ENCODE measurements at regions not wholly inside any gene's neighbourhood (a gene's known extent, or its start where the extent isn't known, plus 50 kb on each side); places are given as distances from the start of the nearest gene placed in this dataset.

DNA sequence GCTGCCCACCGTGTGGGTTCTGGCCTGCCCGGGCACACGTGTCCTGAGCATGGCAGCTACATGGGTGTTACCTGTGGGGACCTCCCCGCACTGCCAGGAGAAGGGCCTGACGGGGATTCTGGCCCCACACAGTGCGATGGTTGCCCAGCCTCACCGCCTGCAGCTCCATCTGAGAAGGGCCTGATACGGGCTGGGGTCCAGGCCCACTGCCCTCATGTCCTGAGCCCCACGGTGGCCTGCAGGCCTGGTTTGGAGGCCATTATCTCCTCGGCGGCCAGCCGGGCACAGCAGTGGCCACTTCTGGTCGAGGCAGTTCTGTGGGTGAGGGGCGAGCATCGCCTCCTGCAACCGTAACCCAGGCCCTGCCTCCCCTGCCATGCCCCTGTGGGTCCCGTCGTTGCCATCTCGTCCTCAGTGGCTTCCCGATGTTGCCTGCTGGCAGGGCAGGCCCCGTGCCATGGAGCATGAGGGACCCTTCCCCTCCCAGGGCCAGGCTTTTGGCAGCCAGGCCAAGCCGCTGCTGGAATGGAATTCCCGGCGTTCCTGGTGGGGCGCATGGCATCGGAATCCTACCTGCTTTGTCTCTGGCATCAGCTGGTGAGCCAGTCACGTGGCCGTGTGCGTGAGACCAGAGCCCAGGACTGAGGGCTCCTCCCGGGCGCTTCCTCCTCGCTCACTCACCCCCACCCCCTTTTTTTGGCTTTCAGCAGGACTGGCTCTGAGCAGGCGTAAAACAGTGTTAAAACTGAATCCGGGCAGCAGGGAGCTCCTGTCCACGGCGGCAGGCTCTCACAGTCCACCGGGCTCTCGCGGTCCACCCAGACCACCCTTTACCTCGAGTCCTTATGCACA is 71.9 kb upstream of the PPARA start:
- DNase-seq (ENCODE audit: low read depth) = no peak

DNA sequence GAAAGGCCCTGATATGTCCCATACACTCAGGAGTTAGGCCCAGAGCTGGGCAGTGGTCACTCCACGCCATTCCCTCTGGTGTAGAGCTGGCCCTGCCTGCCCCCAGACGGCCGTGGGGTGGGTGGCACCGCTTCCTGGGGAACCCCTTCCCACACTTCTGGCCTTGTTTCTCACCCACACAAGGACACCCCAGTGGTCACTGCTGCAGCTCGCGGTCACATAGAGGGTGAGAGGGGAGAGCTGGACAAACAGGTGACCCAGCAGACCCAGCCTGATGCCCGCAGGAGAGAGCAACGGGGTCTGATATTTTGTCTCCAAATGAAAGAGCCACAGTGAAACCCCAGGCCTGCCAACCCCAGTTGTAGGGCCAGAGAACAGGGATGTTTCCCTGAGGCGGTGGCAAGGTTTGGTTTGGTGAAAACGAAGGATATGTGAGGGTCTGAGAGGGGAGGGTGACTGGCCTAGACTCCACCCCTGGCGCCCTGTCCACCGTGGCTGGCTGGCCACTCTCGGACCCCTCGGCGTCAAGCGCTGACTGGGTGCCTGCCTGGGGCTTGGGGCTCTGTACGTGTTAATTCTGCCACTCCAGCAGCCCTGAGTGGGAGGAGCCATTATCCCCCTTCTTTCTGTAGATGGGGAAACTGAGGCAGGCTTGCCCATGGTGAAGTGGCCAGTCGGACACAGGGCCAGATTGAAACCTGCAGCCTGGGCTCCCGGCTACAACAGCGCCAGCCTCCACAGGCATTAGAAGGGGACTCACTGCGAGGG is 71.0 kb upstream of the PPARA start:
- no peak for DNase-seq (ENCODE audit: low read depth)

- DNase-seq (ENCODE audit: low read depth) = no peak
Observed at GRCh38 chr22:46079861-46080821, 70.2 kb upstream of the PPARA start.

- DNase-seq (ENCODE audit: low read depth) = no peak
Observed at GRCh38 chr22:46081036-46081830, 69.1 kb upstream of the PPARA start.

- no peak for DNase-seq (ENCODE audit: low read depth)
Observed at GRCh38 chr22:46081831-46082210, 68.5 kb upstream of the PPARA start.

DNA sequence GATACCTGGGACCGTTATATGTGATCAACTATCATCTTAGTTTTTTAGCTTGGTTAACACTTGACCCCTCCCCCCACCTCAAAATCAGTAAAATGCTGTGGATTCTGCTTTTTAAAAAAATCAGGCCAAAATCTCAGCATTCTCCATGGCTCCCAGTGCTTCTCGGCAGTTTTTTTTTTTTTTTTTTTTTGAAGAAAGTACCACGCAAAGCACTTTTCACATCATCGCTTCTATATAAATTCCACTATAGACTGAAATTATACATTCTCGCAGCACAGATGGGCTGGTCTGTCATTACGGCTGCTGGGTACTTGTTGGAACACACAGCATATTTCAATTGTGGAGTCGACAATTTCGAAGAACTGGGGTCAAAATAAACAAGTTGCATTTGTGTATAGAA is 67.7 kb upstream of the PPARA start:
- no peak for DNase-seq (ENCODE audit: low read depth)

DNA sequence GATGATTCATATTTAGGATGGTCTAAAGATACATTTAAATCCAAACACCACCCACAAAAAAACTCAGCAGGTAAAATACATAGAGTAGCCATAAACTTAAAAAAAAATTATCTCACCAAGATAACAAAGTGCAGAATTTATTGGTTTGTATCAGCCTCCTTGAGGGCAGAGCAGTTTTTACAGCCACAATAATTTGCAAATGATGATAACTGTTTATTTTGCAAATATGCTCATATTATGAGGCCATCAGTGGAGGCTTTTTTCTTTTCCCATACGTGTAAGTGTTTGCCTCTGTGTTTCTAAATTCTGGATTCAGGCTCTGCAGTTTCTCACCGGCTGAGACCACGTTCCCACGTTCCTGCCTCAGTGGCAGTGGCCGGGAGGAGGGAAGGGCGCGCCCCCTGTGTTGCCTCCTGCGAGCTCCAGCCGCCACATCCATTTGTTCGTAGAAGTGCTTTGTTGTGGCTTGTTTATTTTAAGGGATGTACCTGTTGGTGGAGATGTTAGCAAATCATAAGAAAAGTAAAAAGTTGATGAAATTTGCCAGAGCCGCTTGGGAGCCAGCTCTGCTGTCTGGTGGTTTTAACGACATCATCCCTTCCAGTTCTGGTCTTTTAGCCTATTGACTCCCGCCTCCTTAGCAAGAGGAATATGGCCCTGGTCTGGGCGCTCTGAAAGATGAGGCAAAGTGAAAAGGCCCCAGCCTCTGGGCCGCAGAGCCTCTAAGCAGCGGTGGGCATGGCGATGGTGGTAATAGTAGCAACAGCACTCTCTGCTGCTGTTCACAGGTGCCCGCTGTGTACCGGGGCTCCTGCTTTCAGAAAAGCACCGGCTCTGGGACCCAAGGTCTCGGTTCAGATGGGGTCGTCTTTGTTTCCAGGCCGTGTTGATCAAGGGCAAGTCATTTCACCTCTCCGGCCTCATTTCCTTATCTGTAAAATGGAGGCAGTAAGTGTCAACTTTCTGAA is 66.7 kb upstream of the PPARA start:
- no peak for DNase-seq (ENCODE audit: low read depth)

- no peak for DNase-seq (ENCODE audit: low read depth)
Observed at GRCh38 chr22:46084376-46084775, 66.0 kb upstream of the PPARA start.

DNA sequence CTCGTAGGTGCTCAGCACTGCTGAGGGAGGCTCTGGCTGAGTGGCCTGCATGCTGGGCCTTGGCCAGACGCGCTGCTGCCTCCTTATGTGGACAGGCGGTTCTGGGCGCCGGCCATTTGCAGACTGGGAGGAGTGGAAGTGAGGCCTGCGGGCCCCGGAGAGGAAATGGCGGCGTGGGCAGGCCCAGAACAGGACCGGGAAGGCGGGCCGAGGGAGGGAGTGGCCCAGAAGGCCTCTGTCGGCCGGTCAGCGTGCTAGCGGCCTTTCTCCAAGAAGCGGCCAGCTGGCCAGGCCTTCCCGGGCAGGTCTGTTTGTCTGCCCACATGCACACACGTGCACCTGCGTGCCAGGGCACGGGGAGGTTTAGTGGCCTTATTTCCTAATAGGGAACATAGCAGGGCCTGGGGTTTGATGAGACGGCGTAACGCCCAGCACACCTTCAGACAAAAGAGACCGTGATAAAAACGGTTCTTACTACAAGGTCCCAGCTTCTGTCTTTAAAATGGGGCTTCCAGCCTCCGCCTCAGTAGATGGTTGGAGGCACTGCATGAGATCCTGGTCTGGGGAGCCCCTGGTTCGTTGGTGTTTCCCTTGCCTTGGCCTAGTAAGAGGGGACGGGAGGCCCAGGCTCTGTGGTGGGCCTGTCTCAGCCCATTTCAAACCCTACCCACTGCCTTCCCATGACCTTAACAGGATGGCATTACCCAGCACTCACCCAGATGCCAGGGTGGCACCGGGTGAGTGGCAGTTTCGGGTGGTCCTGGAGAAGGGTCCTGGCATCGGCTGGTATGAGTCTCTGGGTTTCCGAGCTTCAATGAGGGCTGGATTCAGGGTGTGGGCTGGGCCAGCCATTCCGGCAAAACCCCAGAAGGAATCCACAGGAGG is 65.1 kb upstream of the PPARA start:
- DNase-seq (ENCODE audit: low read depth) = no peak

DNA sequence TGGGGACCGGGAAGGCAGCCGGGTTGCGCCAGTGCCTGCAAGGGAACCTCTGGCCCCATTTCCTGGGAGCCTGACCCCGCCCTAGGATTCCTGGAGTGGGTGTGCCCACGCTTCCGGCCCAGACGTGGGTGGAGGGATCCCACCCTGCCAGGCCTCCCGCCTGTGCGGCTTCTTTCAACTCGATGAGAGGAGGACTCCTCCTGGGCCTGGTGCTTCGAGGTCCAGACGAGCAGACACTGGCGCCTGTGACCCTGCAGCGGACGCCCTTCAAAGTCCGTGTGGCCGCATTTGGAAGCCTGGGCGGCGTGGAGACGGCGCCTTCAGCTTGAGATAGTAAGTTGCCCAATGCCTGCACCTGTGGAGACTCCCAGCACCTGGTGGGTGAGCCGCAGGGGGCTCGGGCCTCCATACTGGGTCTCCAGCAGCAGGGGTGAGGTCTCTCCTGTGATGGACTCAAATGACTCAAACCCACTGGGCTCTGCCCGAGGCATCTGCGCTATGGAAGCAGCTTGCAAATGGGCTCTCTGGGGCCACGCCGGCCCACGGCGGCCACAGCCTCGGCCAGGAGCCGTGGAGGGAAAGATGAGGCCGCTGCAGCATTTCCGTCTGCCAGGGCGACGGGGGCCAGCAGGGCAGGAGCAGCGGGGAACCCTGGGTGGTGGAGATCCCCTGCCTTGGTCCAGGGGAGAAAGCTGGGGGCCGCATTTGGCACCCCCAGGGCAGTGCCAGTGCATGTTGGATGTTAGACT is 64.3 kb upstream of the PPARA start:
- DNase-seq (ENCODE audit: low read depth) = no peak

DNA sequence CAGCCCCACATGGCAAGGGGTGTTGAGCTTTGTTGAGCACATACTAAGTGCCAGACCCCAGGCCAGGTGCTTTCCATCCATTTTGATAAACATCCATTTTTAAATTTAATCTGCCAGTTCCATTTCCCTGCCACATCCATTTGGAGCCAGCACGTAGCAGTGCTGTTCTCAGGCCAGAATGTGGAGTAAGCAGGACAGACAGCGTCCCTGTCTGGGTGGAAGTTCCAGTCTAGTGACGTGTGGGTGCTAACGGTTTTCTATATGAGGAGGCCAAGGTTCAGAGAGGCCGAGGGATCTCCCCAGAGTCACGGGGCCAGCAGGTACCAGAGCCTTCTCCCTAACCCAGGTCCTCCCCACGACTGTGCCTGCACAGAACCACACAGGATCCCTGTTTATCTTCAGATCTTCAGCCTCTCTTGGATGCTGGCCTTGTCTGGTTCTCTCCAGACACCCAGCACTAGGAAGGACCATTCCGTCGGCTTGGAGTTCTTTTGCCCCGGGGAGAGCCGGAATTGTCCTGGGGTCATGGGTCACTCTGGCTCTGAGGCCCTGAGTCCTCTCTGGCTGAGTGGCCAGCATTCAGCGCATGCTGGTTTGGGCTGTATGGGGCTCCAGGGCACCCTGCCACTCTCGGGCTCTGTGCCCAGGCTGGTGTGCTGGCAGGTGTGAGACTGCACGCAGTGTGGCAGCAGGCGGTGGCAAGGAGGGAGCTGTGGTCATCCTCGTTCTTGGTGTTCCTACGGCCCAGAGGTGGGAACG is 63.6 kb upstream of the PPARA start:
- no peak for DNase-seq (ENCODE audit: low read depth)

DNA sequence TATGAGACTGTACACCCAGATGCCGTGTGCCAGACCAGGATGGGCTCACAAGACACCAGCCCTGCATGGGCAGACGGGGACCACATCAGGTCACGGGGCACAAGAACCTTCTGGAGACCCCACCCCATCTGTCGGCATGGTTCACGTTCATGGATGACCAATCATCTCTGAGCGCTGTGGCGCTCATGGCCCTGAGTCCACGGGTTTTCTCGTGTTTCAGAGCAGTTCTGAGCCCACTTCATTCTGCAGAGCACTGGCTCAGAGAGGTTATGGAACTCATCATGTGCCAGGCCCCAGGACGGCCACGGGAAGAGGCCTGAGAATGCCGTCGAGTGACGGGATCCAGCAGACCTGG is 63.0 kb upstream of the PPARA start:
- no peak for DNase-seq (ENCODE audit: low read depth)

GRCh38 chr22:46087816-46088277 is 62.5 kb upstream of the PPARA start:
- no peak for DNase-seq (ENCODE audit: low read depth)

- no peak for DNase-seq (ENCODE audit: low read depth)
Observed at GRCh38 chr22:46088541-46089311, 61.6 kb upstream of the PPARA start.

GRCh38 chr22:46089426-46090035 is 60.8 kb upstream of the PPARA start:
- DNase-seq (ENCODE audit: low read depth) = no peak

GRCh38 chr22:46090036-46090591 is 60.2 kb upstream of the PPARA start:
- no peak for DNase-seq (ENCODE audit: low read depth)

Measured in stimulated activated CD8-positive, alpha-beta memory T cell treated with anti-CD3 and anti-CD28 coated beads, Interleukin-12 subunit alpha, Interleukin-12 subunit beta, amount 100 ng/mL, for 1 hour (primary cell).